ENCODE measurements at regions not wholly inside any gene's neighbourhood (a gene's known extent, or its start where the extent isn't known, plus 50 kb on each side); places are given as distances from the start of the nearest gene placed in this dataset.
"Not testable (repeated sequence)": the region's sequence is repeated elsewhere in the genome, so short reads cannot be mapped to it uniquely, and the experiment has no call there.

DNA sequence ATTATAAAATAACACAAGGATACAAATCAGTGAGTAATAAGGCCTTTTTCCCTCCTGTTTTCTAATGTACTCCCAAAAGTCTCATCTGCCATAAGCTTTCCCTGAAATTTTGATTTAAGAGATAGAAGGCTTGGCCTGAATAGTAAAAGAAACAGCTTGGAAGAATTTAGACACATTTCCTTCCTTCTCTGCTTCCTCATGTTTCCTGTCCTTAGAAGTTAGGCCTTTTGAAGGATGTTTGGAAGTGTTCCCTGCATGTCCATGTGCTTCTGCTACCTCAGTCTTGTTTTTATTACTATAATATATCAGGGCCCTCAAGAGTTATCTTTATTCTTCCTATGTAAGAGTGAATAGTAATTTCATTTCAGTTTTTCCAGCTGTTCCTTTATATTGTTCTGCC is 242.7 kb downstream of the DEPDC1B start:
- peak in 10 of 11 donors; percentile 31 to 68 (median 48) for DNase-seq (ENCODE audit: extremely low read depth in 1 of 11, low read depth in 9 of 11, low spot score in 4 of 11)

DNA sequence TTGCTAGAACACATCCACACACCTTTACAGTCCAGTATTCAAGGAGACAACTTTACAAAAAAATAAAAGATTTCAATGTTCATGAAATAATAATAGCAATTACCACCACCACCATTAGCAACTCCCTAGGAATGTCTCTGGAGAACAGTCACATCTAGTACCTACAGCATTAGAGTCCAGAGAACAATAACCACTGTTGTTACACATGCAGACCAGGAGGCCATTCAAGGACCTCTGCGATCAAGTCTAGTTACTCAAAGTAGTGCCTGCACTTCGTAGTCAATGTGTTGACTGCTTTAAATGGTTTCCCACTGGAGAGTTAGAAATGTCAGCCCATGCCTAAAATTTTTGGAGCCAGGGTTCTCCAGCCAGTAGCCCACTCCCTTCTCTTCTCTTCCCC is 244.4 kb downstream of the DEPDC1B start:
- no peak for DNase-seq (ENCODE audit: extremely low read depth in 1 of 11, low read depth in 9 of 11, low spot score in 4 of 11)

DNA sequence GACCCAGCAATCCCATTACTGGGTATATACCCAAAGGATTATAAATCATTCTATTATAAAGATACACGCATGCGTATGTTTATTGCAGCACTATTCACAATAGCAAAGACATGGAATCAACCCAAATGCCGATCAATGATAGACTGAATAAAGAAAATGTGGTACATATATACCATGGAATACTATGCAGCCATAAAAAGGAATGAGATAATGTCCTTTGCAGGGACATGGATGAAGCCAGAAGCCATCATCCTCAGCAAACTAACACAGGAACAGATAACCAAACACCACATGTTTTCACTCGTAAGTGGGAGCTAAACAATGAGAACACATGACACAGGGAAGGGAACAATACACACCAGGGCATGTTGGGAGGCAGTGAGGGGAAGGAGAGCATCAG is 245.7 kb downstream of the DEPDC1B start:
- DNase-seq (ENCODE audit: extremely low read depth in 1 of 11, low read depth in 9 of 11, low spot score in 4 of 11): not testable (repeated sequence)

DNA sequence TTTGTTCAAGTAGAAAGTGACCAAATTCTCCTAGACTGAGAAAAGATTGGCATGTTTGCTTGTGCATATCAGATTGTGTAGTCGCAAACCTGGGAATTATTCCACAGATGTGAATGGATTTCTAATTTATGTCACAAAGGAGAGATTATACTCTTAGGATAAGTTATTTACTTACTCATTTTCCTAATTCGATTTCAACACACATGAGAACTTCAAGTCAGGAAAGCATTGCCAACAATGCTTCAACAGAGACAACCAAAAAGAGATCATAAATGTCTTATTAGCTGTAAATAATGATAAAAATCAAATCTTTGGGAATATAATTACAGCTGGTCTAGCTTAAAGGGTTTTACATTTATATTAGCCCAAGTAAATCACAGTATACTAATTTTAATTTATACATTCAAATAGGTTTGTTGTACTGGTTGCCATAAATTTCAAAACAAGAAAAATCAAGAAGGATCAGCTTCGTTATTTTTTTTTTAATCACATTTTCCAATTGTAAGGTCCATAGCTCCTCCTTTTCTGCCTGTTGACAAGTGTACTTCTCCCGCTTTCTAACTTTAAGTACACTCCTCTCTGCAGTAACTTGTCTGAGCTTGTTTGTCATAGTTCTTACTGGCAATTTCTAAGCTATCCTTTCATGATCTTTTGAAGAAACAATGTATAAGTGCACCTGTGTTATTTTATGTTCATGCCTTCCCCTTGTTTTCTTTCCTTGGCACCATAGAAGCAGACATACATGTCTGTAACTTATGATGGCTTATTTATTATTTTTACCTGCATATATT is 246.6 kb downstream of the DEPDC1B start:
- no peak for DNase-seq (ENCODE audit: extremely low read depth in 1 of 11, low read depth in 9 of 11, low spot score in 4 of 11)

DNA sequence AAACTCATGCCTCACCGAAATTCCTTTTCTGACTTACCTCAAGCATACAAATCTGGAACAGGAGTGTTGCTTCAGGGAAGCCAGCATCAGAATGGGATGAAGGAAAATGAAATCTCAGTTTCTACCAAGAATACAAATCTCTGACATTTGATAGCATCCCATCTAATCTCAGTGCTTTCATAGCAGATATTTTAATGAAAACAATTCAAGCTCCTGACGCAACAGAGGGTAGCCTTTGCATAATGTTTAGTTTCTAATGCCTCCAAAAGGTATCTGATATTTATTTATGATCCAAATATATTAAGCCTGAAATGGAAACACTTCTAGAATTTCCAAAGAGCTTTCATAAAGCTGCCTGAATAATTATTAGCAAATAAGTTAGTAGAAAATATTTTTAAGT is 251.4 kb downstream of the DEPDC1B start:
- DNase-seq (ENCODE audit: extremely low read depth in 1 of 11, low read depth in 9 of 11, low spot score in 4 of 11): no peak

DNA sequence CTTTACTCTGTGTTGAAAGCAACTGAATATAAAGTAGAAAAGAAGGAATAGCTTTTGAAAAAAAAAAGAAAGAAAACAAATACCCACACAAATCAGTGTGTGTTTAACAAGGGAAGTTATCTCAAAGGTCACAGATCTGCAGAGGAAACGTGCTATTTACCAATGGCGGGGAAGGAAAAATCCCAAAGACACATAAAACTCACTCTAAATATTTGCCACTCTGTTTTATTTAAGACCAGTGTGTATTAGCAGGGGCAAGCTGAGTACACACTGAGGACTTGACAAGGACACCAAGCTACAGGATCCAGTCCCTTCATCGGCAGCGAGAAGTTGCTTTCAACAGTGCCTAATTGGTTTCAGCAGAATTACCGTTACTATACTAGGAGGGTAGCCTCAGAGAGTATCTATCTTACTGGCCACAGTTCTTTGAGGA is 252.5 kb downstream of the DEPDC1B start:
- DNase-seq (ENCODE audit: extremely low read depth in 1 of 11, low read depth in 9 of 11, low spot score in 4 of 11): no peak

DNA sequence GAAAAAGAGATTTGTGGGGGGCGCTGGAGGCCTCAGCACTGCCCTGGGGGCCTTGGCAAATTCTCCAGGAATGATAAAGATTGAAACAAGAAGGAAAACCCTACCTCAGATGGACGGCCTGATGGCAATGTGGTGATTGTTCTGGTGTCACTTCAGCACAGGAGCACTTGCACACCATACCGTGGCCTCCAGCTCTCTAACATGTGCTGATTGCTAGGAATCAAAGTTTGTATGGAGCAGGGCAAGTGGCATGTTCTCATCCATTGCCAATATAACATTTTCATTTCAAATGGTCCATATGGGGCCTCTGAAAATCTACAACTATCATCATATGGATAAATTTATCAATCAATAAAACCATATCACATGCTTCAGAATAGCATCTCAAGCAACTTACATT is 253.0 kb downstream of the DEPDC1B start:
- no peak for DNase-seq (ENCODE audit: extremely low read depth in 1 of 11, low read depth in 9 of 11, low spot score in 4 of 11)

DNA sequence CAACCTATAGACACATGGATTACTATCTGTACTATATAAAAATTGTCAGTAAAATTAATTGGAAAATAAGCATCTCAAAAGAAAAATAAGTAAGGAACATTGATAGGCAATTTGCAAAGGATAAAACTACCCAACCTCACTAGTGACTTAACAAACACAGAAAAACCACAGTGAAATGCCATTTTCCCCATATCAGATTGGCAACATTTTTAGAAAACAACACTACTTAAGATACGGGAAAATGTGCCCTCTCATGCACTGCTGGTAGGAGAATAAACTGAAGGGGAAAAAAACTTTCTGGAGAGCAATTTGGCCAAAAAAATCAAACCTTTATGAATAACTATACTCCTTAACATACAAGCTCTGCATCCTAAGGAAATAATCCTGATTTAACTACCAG is 254.0 kb downstream of the DEPDC1B start:
- no peak for DNase-seq (ENCODE audit: extremely low read depth in 1 of 11, low read depth in 9 of 11, low spot score in 4 of 11)

DNA sequence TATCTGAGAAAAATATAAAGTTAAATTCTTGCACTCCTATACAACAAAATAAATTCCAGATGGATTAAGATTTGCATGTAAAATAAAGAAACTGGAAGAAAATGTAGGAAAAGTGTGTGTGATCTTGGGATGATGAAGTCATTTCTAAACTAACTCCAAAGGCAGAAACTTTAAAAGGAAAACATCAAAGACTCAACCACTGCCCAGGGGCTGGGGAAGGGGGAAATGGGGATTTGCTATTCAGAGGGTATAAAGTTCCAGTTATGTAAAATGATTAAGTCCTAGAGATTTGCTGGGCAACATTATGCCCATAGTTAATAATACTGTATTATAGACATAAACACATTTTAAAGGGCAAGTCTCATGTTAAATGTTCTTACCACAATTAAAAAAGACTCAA is 254.5 kb downstream of the DEPDC1B start:
- no peak for DNase-seq (ENCODE audit: extremely low read depth in 1 of 11, low read depth in 9 of 11, low spot score in 4 of 11)

DNA sequence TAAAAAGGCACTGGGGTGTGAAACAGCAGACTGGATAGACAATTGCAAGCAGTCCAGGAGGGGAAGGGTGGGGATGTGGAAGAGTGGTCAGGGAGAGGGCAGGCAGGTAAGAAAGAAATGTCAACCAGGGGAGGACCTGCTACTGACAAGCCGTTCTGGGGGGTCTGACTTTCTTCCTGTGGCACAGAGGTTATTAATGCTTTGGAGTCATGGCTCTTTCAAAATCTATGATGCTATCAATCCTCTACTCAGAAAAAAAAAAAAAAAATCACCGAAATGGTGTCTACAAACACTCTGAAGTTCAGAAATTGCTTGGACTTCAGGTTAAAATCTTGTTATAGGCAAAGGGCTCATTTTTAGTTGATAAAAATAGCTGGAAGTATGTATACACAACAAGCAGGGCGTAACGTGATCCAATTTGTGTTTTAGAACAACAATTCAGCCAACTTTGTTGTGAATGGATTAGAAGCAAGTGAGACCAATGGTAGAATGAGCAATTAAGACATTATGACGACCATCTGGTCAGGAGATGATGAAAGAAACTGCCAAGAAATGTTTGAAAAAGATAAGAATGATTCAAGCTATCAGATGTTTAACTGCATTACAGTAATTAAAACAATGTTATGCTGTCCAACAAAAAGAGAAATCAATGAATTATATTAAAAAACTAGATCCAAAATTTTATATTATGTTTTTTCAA is 255.2 kb downstream of the DEPDC1B start:
- DNase-seq (ENCODE audit: extremely low read depth in 1 of 11, low read depth in 9 of 11, low spot score in 4 of 11): no peak

DNA sequence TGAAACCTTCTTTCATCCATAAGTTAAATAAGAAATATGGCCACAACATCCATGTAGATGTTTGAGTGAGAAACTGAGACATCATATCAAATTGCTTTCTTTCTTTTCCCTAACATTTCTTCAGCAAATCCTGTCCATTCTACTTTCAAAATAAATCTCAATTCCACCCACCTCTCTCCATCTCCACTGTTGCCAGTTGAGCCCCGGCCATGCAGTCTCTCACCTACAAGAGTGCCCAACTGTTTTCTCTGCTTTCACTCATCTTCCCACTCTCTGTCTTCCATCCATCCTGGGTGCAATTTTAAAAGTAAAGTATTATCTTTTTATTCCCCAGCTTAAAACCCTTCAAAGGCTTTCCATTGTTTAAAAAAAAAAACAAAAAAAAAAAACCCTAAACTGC is 260.4 kb downstream of the DEPDC1B start:
- DNase-seq (ENCODE audit: extremely low read depth in 1 of 11, low read depth in 9 of 11, low spot score in 4 of 11): no peak

DNA sequence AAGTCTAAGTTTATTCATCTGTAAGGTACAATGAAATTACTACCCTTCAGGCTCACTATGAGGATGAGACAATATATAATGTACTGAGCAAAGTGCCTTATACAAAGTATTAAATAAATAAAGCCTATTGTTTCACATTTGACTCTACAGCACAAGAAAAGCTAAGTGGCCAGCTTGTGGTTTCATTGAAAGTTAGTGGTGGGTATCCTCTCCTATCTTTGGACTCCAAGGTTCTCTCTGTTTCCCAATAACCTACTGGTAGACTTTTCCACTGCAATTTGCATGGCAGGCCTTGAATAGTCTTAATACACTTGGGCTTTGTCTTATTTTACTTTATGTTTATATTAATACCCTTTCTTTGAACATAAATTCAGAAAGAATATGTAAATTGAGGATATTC is 262.7 kb downstream of the DEPDC1B start:
- no peak for DNase-seq (ENCODE audit: extremely low read depth in 1 of 11, low read depth in 9 of 11, low spot score in 4 of 11)

DNA sequence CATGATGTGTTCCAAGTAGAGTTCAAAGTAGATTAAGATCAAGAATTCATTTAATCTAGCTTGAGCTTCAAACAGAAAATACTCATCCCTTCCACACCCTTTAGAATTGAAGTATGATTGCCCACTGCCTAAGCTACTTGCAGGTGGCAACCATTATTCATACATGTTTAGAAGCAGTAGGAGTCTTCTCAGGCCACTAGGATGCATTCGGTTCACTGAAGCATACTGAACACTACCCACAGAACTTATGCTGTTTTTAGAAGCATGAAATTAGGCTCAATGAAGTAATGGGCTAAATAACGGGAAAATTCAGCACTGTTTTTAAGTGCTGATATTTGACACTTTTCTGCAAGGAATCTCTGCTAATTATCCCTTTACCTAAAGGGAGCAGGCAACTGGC is 263.4 kb downstream of the DEPDC1B start:
- DNase-seq (ENCODE audit: extremely low read depth in 1 of 11, low read depth in 9 of 11, low spot score in 4 of 11): no peak

DNA sequence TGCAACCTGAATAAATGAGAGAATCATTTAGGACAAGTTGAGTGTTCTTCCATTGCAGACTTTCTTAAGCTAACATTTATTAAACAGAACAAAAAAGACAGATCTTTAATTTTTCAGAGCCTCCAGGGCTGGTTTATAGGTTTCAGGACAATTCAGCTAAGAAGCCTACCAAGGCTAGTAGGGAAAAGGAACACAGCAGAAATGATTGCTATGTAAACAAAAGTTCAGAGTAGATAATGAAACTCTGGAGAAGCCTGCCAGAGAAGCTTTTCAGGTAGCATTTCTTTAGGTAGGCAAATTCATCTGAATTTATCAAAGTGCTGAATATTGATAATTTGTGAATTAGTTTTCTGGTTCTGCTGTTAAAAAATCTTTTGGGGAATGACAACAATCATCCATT is 264.2 kb downstream of the DEPDC1B start:
- no peak for DNase-seq (ENCODE audit: extremely low read depth in 1 of 11, low read depth in 9 of 11, low spot score in 4 of 11)

DNA sequence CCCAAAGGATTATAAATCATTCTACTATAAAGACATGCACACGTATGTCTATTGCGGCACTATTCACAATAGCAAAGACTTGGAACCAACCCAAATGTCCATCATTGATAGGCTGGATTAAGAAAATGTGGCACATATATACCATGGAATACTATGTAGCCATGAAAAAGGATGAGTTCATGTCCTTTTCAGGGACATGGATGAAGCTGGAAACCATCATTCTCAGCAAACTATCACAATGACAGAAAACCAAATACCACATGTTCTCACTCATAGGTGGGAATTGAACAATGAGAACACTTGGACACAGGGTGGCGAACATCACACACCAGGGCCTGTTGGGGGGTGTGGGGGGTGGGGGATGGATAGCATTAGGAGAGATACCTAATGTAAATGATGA is 273.8 kb downstream of the DEPDC1B start:
- not testable (repeated sequence) for DNase-seq (ENCODE audit: extremely low read depth in 1 of 11, low read depth in 9 of 11, low spot score in 4 of 11)

DNA sequence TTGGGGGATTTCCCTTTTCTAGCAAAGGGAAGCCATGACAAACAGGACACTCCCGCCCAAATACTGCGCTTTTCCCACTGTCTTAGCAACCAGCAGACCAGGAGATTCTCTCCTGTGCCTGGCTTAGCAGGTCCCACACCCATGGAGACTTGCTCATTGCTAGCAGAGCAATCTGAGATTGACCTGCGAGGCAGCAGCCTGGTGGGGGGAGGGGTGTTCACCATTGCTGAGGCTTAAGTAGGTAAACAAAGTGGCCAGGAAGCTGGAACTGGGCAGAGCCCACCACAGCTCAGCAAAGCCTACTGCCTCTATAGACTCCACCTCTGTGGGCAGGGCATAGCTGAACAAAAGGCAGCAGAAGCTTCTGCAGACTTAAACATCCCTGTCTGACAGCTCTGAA is 279.2 kb downstream of the DEPDC1B start:
- not testable (repeated sequence) for DNase-seq (ENCODE audit: extremely low read depth in 1 of 11, low read depth in 9 of 11, low spot score in 4 of 11)

DNA sequence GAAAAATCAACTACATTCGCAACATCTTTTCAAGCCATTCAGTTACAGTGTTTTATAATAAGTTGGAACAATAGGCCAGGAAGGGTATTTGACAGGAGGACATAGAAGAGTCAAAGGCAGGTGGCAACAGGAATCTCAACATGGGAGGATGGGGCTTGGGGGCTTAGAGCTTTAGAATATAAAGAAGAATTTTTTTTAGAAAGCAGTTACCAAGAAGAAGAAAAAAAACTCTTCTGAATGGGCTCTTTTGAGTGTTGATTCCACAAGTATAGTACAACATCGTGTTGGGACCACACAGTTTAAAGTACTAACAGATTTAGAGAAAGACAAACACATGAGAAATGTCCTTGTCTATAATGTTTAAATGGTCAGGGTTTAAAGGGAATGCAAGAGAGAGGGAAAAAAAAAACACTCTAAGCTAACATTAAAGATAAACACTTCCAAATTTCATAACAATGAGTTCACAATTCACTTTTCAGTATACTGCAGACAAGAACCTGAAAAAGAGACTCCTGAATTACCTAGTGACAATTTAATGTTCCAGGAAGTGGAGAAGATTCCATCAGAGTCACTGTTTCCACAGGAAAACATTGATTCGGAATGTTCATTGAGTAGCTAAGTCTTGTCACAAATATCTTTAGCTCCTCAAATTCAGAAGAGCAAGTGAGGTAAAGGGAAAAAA is 282.3 kb downstream of the DEPDC1B start:
- DNase-seq (ENCODE audit: extremely low read depth in 1 of 11, low read depth in 9 of 11, low spot score in 4 of 11): no peak

DNA sequence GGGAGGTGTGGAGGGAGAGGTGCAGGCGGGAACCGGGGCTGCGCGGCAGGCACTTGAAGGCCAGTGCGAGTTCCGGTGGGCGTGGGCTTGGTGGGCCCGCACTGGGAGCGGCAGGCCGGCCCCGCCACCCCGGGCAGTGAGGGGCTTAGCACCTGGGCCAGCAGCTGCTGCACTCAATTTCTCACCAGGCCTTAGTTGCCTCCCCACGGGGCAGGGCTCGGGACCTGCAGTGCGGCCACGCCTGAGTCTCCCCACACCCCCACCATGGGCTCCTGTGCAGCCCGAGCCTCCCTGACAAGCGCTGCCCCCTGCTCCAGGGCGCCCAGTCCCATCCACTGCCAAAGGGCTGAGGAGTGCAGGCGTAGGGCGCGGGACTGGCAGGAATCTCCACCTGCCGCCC is 284.5 kb downstream of the DEPDC1B start:
- no peak for DNase-seq (ENCODE audit: extremely low read depth in 1 of 11, low read depth in 9 of 11, low spot score in 4 of 11)

DNA sequence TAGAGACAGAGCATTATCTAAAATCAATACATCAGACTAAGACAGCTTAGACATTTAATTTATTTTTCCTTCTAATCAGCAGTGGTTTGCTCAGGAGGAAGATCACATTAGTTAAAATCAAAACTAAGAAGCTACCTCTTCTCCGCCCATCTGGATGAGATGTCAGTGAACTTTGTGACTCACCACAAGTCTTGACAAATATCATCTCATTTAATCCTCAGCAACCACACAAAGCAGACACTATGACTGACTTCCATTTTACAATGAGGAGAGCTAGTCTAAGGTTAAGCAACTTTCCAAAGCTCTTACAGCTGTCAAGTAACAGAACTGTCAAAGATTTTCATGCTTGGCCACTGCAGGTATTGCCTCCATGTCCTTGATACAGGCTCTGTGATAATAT is 289.5 kb downstream of the DEPDC1B start:
- no peak for DNase-seq (ENCODE audit: extremely low read depth in 1 of 11, low read depth in 9 of 11, low spot score in 4 of 11)

DNA sequence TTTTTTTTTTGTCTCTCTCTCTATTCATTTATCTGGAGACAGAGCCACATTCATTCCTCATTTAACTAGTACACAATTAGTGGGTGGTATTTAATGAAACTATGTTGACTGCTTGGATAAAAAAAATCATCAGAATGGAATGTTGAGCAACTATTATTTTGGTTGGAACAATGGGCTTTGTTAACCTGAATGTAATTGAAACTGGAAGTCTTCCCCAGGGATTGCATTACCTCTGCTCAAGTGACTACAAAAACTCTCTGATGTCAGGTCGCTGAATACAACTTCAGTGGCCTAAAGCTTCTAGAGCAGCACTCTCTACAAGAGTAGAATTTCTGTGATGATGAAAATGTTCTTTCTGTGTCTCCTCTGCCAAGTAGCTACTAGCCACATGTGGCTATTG is 295.8 kb downstream of the DEPDC1B start:
- no peak for DNase-seq (ENCODE audit: extremely low read depth in 1 of 11, low read depth in 9 of 11, low spot score in 4 of 11)

Measured in renal cortex interstitium (tissue), 11 donors.